ENCODE measurements at regions not wholly inside any gene's neighbourhood (a gene's known extent, or its start where the extent isn't known, plus 50 kb on each side); places are given as distances from the start of the nearest gene placed in this dataset.
A peak's percentile ranks its signal among the peaks of the same experiment; 100 is the strongest.

DNA sequence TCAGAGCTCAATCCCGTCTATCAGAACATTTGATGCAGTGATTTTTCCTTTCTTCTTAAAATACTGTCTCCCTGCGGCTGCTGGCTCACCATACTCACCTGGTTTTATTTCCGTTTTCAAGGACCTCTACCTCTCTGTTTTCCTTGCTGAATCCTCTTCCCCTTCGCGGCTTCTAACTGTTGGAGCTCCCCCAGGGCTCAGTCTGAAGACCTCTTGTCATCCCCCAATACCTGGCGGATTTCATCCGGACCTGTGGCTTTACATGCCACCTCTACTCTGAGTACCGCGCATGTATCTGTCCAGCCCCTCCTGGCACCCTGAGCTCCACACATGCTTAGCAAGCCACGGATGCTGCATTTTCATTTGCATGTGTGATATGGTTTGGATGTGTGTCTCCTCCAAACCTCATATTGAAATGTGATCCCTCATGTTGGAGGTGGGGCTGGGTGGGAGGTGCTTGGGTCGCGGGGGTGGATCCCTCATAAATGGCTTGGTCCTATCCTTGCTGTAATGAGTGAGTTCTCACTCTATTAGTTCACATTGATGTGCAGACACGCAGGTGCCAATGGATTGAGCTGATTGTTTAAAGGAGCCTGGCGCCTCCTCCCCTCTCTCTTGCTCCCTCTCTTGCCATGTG is 106.2 kb upstream of the LSM14A start:
- Histone ChIP-seq H4K20me1 (ENCODE audit: insufficient read depth, low read length) (no peaks in the 10 kb centered on the region), H3K4me2 (replicated peaks; ENCODE audit: extremely low read depth, low read length, poor library complexity, severe bottlenecking) (no peak overlapping the region), H3K4me3 (replicated peaks in 1 of 3; ENCODE audit: low read depth in 2 of 3, low read length in 3 of 3) (no peak overlapping the region), H3K27me3 (ENCODE audit: control insufficient read depth in 2 of 2, insufficient read depth in 2 of 2, low read length in 2 of 2) (no peaks in the 10 kb centered on the region), H2AFZ (ENCODE audit: insufficient read depth, low read depth, low read length, poor library complexity, severe bottlenecking) (no peak overlapping the region), H3K36me3 (replicated peaks in 1 of 2; ENCODE audit: control insufficient read depth in 1 of 2, insufficient read depth in 2 of 2, low read length in 2 of 2) (no peaks in the 10 kb centered on the region), H3K9me3 (replicated peaks in 1 of 2; ENCODE audit: control insufficient read depth in 1 of 2, insufficient read depth in 1 of 2, low read length in 2 of 2) (no peaks in the 10 kb centered on the region), H3K79me2 (ENCODE audit: insufficient read depth, low read length) (no peaks in the 10 kb centered on the region), H3K9ac (ENCODE audit: insufficient read depth, low read length, poor library complexity, severe bottlenecking) (no peak overlapping the region), H3K4me1 (ENCODE audit: control insufficient read depth in 1 of 2, insufficient read depth in 2 of 2, low read length in 2 of 2) (no peaks in the 10 kb centered on the region), H3K27ac (ENCODE audit: low read depth in 1 of 2, low read length in 2 of 2) (no peak overlapping the region)
- TF ChIP-seq, protein P1, sequence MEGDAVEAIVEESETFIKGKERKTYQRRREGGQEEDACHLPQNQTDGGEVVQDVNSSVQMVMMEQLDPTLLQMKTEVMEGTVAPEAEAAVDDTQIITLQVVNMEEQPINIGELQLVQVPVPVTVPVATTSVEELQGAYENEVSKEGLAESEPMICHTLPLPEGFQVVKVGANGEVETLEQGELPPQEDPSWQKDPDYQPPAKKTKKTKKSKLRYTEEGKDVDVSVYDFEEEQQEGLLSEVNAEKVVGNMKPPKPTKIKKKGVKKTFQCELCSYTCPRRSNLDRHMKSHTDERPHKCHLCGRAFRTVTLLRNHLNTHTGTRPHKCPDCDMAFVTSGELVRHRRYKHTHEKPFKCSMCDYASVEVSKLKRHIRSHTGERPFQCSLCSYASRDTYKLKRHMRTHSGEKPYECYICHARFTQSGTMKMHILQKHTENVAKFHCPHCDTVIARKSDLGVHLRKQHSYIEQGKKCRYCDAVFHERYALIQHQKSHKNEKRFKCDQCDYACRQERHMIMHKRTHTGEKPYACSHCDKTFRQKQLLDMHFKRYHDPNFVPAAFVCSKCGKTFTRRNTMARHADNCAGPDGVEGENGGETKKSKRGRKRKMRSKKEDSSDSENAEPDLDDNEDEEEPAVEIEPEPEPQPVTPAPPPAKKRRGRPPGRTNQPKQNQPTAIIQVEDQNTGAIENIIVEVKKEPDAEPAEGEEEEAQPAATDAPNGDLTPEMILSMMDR (IDR thresholded peaks at IDR 0.05): no peak
- H3K27ac Mint-ChIP-seq: peak overlapping the region in 1 of 7 donors; percentile 15
- peaks cover 7 to 16% (median 9%) of the 10 kb centered on the region in 3 donors for H3K27me3 Mint-ChIP-seq (ENCODE audit: low read depth in 3 of 3)
- intact Hi-C loops (cut with micrococcal nuclease): no loop called here
- no peaks in the 10 kb centered on the region for H3K9me3 Mint-ChIP-seq
- DNase-seq: no peak
- no peaks in the 10 kb centered on the region for H3K36me3 Mint-ChIP-seq
- H3K4me3 Mint-ChIP-seq: no peak overlapping the region
- 37% methylated on average over 6 of the region's 14 CpGs for WGBS (ENCODE audit: insufficient coverage)
- H3K4me1 Mint-ChIP-seq: no peaks in the 10 kb centered on the region

DNA sequence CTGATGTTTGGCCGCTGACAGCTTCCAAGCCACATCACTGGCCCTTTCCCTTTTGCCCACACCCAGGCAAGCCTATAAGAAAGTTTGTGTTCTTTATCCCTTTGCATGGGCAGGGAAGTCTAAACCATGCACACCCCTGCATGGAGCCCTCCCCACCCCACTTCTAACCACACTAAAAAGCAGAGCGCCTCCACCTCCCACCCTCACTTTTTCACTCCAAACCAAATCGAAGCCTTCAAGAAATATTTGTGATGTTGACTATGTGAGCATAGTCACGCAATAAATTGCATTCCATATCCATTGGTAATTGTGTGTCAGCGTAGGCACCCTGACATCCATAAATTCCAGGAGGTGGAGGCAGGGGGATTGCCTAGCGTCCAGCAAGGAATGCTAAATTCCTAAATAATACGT is 104.4 kb upstream of the LSM14A start:
- Histone ChIP-seq H3K9ac (ENCODE audit: insufficient read depth, low read length, poor library complexity, severe bottlenecking) (no peak overlapping the region), H4K20me1 (ENCODE audit: insufficient read depth, low read length) (no peaks in the 10 kb centered on the region), H3K4me1 (ENCODE audit: control insufficient read depth in 1 of 2, insufficient read depth in 2 of 2, low read length in 2 of 2) (no peaks in the 10 kb centered on the region), H3K79me2 (ENCODE audit: insufficient read depth, low read length) (no peaks in the 10 kb centered on the region), H3K9me3 (replicated peaks in 1 of 2; ENCODE audit: control insufficient read depth in 1 of 2, insufficient read depth in 1 of 2, low read length in 2 of 2) (no peaks in the 10 kb centered on the region), H3K4me2 (replicated peaks; ENCODE audit: extremely low read depth, low read length, poor library complexity, severe bottlenecking) (no peak overlapping the region), H2AFZ (ENCODE audit: insufficient read depth, low read depth, low read length, poor library complexity, severe bottlenecking) (no peak overlapping the region), H3K36me3 (replicated peaks in 1 of 2; ENCODE audit: control insufficient read depth in 1 of 2, insufficient read depth in 2 of 2, low read length in 2 of 2) (no peaks in the 10 kb centered on the region), H3K27ac (ENCODE audit: low read depth in 1 of 2, low read length in 2 of 2) (no peak overlapping the region), H3K4me3 (replicated peaks in 1 of 3; ENCODE audit: low read depth in 2 of 3, low read length in 3 of 3) (no peak overlapping the region), H3K27me3 (ENCODE audit: control insufficient read depth in 2 of 2, insufficient read depth in 2 of 2, low read length in 2 of 2) (no peaks in the 10 kb centered on the region)
- Mint-ChIP-seq H3K36me3 (no peaks in the 10 kb centered on the region), H3K9me3 (no peaks in the 10 kb centered on the region), H3K4me3 (no peak overlapping the region), H3K27ac (no peak overlapping the region), H3K4me1 (no peaks in the 10 kb centered on the region), H3K27me3 (ENCODE audit: low read depth in 3 of 3) (peaks cover 7 to 16% (median 7%) of the 10 kb centered on the region in 3 donors)
- TF ChIP-seq, protein P1 (IDR thresholded peaks at IDR 0.05): no peak
- intact Hi-C loops (cut with micrococcal nuclease): no loop called here
- DNase-seq: no peak
- WGBS (ENCODE audit: insufficient coverage): no CpG with 5 or more reads among the region's 7 CpGs
